ENCODE measurements at regions not wholly inside any gene's neighbourhood (a gene's known extent, or its start where the extent isn't known, plus 50 kb on each side); places are given as distances from the start of the nearest gene placed in this dataset.

DNA sequence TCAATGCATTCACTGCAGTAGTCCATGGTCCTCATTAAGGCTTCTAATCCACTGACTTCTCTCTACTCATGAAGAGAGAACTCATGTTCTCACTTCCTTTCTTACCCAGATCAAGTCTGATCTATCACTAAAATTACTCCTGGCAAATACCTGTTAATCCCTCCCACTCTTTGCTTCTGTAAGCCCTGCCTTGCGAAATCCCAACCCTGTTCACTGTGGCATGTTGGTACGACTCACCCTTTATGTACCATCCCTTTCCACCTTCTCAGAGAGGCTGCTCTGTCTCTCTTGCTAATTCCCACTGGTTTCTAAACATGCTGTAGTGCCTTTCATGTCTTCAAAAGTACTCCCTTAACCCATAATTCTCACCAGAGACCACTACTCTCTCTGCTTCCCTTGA lies 272.2 kb upstream of the ACVR2A start:
- no peaks in the 10 kb centered on the region for H3K36me3 ChIP-seq (ENCODE audit: control insufficient read depth in 3 of 3, insufficient read depth in 3 of 3, low read length in 3 of 3)

DNA sequence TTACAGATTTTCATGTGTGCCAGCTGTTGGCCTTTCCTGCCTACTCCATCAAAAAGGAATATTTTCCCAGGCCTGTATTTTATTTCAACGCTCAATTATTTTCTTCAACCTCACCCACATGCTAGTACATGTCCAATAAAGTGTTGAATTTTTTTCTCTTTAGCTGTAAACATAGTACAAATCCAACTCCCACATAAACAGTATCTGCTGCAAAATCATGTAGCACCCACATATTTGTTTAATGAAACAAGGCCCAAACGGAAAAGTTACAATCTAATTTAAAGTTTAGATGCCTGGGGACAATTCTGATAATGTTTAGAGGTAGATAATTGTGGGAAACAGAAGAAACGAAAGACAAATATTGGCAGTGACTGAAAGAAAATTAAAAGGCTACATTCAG lies 275.4 kb upstream of the ACVR2A start:
- H3K4me1 ChIP-seq (ENCODE audit: control insufficient read depth in 3 of 3, insufficient read depth in 3 of 3, low read length in 3 of 3): no peaks in the 10 kb centered on the region
- H3K9me3 ChIP-seq (ENCODE audit: control insufficient read depth in 3 of 3, low read length in 3 of 3): no peaks in the 10 kb centered on the region
- no peak overlapping the region for H3K4me3 ChIP-seq (ENCODE audit: low read length in 3 of 3)
- no peaks in the 10 kb centered on the region for H3K27me3 ChIP-seq (ENCODE audit: control insufficient read depth in 3 of 3, insufficient read depth in 3 of 3, low read length in 3 of 3)
- no peak overlapping the region for H3K9ac ChIP-seq (ENCODE audit: low read depth in 1 of 3, low read length in 3 of 3)
- no peaks in the 10 kb centered on the region for H3K36me3 ChIP-seq (ENCODE audit: control insufficient read depth in 3 of 3, insufficient read depth in 3 of 3, low read length in 3 of 3)
- no peak overlapping the region for H3K27ac ChIP-seq (ENCODE audit: low read depth, low read length)

More for the DNA sequence above, 272.2 kb upstream of the ACVR2A start:
- H3K27ac ChIP-seq (ENCODE audit: low read depth, low read length): no peak overlapping the region
- H3K4me3 ChIP-seq (ENCODE audit: low read length in 3 of 3): no peak overlapping the region
- H3K9ac ChIP-seq (ENCODE audit: low read depth in 1 of 3, low read length in 3 of 3): no peak overlapping the region
- no peaks in the 10 kb centered on the region for H3K27me3 ChIP-seq (ENCODE audit: control insufficient read depth in 3 of 3, insufficient read depth in 3 of 3, low read length in 3 of 3)
- no peaks in the 10 kb centered on the region for H3K4me1 ChIP-seq (ENCODE audit: control insufficient read depth in 3 of 3, insufficient read depth in 3 of 3, low read length in 3 of 3)
- H3K9me3 ChIP-seq (ENCODE audit: control insufficient read depth in 3 of 3, low read length in 3 of 3): no peaks in the 10 kb centered on the region

DNA sequence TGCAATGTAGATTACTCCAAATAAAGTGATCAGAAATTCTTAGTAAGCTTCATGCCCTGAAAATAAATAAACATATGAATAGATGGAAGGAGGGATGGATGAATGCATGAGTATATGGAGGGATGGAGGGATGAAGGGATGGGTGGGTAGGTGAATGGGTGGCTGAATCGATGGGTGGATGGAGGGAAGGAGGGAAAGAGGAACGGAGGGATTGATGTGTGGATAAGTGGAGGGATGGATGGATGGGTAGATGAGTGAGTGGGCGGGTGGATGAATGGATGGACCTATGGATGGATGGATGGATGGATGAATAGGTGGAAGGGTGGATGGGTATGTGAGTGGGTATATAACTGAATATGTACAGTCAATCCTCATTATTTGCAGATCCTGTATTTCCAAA lies 276.7 kb upstream of the ACVR2A start:
- no peaks in the 10 kb centered on the region for H3K27me3 ChIP-seq (ENCODE audit: control insufficient read depth in 3 of 3, insufficient read depth in 3 of 3, low read length in 3 of 3)
- no peaks in the 10 kb centered on the region for H3K4me1 ChIP-seq (ENCODE audit: control insufficient read depth in 3 of 3, insufficient read depth in 3 of 3, low read length in 3 of 3)
- H3K36me3 ChIP-seq (ENCODE audit: control insufficient read depth in 3 of 3, insufficient read depth in 3 of 3, low read length in 3 of 3): no peaks in the 10 kb centered on the region
- H3K27ac ChIP-seq (ENCODE audit: low read depth, low read length): no peak overlapping the region
- no peak overlapping the region for H3K4me3 ChIP-seq (ENCODE audit: low read length in 3 of 3)
- no peak overlapping the region for H3K9ac ChIP-seq (ENCODE audit: low read depth in 1 of 3, low read length in 3 of 3)
- no peaks in the 10 kb centered on the region for H3K9me3 ChIP-seq (ENCODE audit: control insufficient read depth in 3 of 3, low read length in 3 of 3)

DNA sequence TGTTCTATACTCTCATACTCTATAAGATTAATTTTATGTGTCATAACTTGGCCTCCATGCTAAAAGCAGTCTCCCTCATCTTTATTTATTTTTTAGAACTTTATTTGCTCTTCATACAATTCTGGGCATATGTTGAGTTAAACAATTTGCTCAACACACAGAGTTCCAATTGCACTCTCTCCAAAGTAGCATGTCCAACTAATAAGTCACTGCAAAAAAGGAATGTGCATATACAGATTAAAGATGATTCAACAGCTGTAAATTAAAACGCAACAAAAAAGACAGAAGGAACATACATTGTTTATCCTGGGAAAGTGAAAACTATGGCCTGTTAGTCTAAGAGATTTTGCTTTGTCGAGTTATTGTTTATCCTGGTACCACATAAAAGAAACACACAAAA lies 277.7 kb upstream of the ACVR2A start:
- Histone ChIP-seq H3K9me3 (ENCODE audit: control insufficient read depth in 3 of 3, low read length in 3 of 3) (no peaks in the 10 kb centered on the region), H3K9ac (ENCODE audit: low read depth in 1 of 3, low read length in 3 of 3) (no peak overlapping the region), H3K27ac (ENCODE audit: low read depth, low read length) (no peak overlapping the region), H3K4me1 (ENCODE audit: control insufficient read depth in 3 of 3, insufficient read depth in 3 of 3, low read length in 3 of 3) (no peaks in the 10 kb centered on the region), H3K4me3 (ENCODE audit: low read length in 3 of 3) (no peak overlapping the region), H3K36me3 (ENCODE audit: control insufficient read depth in 3 of 3, insufficient read depth in 3 of 3, low read length in 3 of 3) (no peaks in the 10 kb centered on the region), H3K27me3 (ENCODE audit: control insufficient read depth in 3 of 3, insufficient read depth in 3 of 3, low read length in 3 of 3) (no peaks in the 10 kb centered on the region)

DNA sequence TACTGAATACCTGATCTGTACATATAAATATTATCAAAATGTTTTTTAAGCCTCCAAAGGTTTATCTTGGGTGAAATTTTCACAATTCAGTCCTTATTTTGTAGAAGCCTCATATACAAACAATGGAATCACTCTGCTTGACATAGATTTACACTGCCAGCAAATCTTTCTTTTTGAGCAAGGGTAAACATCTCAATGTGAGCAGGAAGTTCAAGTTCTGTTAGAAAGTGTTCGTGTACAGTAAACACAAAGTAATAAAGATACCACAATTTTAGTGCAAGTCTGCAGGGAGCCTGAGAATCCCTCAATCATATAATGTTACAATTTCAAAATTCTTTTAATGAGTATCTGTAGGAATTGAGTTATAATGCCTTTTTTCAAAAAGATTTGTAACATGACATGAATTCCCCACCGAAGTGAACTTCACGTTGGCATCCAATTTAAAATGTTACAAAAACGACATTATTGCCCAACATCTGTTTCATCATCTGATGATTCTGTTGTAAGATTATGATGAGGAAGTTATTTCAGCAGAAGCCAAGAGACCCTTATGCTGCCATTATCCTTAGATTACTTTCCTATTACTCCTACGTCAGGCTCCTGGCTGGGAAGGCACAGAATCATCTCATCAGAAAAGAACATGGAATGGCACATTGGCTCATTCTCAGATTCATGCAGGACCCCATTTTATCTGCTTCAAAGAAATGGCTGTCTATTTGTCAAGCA lies 283.9 kb upstream of the ACVR2A start:
- Histone ChIP-seq H3K9me3 (ENCODE audit: control insufficient read depth in 3 of 3, low read length in 3 of 3) (no peaks in the 10 kb centered on the region), H3K27ac (ENCODE audit: low read depth, low read length) (no peak overlapping the region), H3K27me3 (ENCODE audit: control insufficient read depth in 3 of 3, insufficient read depth in 3 of 3, low read length in 3 of 3) (no peaks in the 10 kb centered on the region), H3K4me3 (ENCODE audit: low read length in 3 of 3) (no peak overlapping the region), H3K36me3 (ENCODE audit: control insufficient read depth in 3 of 3, insufficient read depth in 3 of 3, low read length in 3 of 3) (no peaks in the 10 kb centered on the region), H3K9ac (ENCODE audit: low read depth in 1 of 3, low read length in 3 of 3) (no peak overlapping the region), H3K4me1 (ENCODE audit: control insufficient read depth in 3 of 3, insufficient read depth in 3 of 3, low read length in 3 of 3) (no peaks in the 10 kb centered on the region)

DNA sequence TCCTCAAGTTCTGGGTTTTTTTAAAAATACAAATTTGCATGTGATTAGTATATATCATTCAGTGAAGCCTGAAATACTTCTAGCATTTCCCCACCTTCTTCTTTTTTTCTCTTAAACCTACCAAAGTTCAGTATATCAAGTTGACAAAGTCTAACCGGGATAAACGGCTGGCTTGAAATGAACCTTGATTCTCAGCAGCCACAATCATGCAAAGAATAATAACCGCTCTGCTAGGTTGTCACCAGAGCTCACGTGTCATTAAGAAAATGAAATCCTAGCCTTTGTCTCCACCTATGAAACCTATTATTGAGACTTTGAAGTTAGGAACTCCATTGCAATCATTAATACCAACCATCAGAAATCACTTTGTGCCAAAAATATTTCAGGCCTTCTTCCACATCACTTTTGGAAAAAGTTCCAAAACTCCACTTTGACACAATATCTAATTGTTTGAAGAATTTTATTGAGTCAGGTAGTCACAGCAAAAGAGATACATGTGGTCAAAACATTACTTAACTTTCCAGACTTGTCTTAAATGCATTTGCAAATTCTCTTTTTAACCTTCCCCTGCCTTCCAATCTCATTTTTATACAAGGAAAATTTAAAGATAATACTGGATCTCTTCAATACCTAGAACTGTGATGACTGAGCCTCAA lies 285.6 kb upstream of the ACVR2A start:
- H3K4me1 ChIP-seq (ENCODE audit: control insufficient read depth in 3 of 3, insufficient read depth in 3 of 3, low read length in 3 of 3): peaks cover 0 to 3% (median 0%) of the 10 kb centered on the region in 3 donors
- no peak overlapping the region for H3K9ac ChIP-seq (ENCODE audit: low read depth in 1 of 3, low read length in 3 of 3)
- no peak overlapping the region for H3K4me3 ChIP-seq (ENCODE audit: low read length in 3 of 3)
- H3K27ac ChIP-seq (ENCODE audit: low read depth, low read length): no peak overlapping the region
- H3K27me3 ChIP-seq (ENCODE audit: control insufficient read depth in 3 of 3, insufficient read depth in 3 of 3, low read length in 3 of 3): no peaks in the 10 kb centered on the region
- H3K36me3 ChIP-seq (ENCODE audit: control insufficient read depth in 3 of 3, insufficient read depth in 3 of 3, low read length in 3 of 3): no peaks in the 10 kb centered on the region
- H3K9me3 ChIP-seq (ENCODE audit: control insufficient read depth in 3 of 3, low read length in 3 of 3): no peaks in the 10 kb centered on the region

DNA sequence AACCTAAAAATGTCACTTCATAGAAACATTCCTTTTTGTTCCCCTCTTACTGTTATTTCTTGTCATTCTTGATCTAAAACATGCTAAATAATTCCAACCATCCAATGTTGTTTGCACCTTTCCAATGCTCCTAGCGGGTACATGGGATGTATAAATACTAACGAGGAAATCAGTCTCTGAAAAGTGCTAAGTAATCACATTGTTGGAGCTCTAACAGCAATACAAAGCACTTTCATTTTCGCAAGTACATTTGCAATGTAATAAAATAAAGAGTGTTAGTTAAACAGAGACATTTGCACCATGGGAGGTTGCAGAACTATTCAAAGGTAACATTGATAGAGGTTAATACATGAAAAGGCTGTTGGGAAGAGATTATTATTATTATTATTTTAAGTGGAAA lies 286.2 kb upstream of the ACVR2A start:
- no peaks in the 10 kb centered on the region for H3K27me3 ChIP-seq (ENCODE audit: control insufficient read depth in 3 of 3, insufficient read depth in 3 of 3, low read length in 3 of 3)
- H3K36me3 ChIP-seq (ENCODE audit: control insufficient read depth in 3 of 3, insufficient read depth in 3 of 3, low read length in 3 of 3): no peaks in the 10 kb centered on the region
- peaks cover 0 to 3% (median 0%) of the 10 kb centered on the region in 3 donors for H3K4me1 ChIP-seq (ENCODE audit: control insufficient read depth in 3 of 3, insufficient read depth in 3 of 3, low read length in 3 of 3)
- H3K9me3 ChIP-seq (ENCODE audit: control insufficient read depth in 3 of 3, low read length in 3 of 3): no peaks in the 10 kb centered on the region
- no peak overlapping the region for H3K4me3 ChIP-seq (ENCODE audit: low read length in 3 of 3)
- no peak overlapping the region for H3K9ac ChIP-seq (ENCODE audit: low read depth in 1 of 3, low read length in 3 of 3)
- H3K27ac ChIP-seq (ENCODE audit: low read depth, low read length): no peak overlapping the region

DNA sequence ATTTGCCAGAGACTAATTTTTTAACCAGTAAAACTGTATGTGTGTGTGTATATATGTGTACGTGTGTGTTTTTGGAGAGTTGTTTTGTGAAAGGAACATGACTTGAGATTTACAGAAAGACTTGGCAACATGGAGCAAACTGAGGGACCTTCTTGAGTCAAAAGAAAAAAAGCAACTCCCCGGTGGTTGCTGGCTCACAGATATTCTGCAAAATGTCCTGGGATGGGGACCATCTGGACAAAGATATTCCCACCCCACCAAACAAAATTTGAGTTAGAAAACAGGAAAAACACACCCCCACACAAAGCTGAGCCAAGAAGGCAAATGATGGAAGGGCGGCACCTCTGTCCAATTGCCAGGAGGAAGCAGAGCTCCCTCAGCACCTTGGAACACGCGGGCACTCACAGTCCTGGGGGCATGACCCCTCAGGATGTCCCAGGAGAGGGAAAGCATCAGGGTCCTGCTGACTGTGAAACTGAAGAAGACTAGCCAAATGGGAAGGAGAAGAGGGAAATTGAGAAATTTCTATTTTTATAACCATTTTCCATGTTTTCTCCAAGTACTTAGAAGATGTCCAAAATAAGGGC lies 290.2 kb upstream of the ACVR2A start:
- H3K36me3 ChIP-seq (ENCODE audit: control insufficient read depth in 3 of 3, insufficient read depth in 3 of 3, low read length in 3 of 3): no peaks in the 10 kb centered on the region
- no peaks in the 10 kb centered on the region for H3K27me3 ChIP-seq (ENCODE audit: control insufficient read depth in 3 of 3, insufficient read depth in 3 of 3, low read length in 3 of 3)
- no peak overlapping the region for H3K4me3 ChIP-seq (ENCODE audit: low read length in 3 of 3)
- no peaks in the 10 kb centered on the region for H3K9me3 ChIP-seq (ENCODE audit: control insufficient read depth in 3 of 3, low read length in 3 of 3)
- no peak overlapping the region for H3K9ac ChIP-seq (ENCODE audit: low read depth in 1 of 3, low read length in 3 of 3)
- peaks cover 0 to 3% (median 0%) of the 10 kb centered on the region in 3 donors for H3K4me1 ChIP-seq (ENCODE audit: control insufficient read depth in 3 of 3, insufficient read depth in 3 of 3, low read length in 3 of 3)
- H3K27ac ChIP-seq (ENCODE audit: low read depth, low read length): peak overlapping the region; percentile 1

DNA sequence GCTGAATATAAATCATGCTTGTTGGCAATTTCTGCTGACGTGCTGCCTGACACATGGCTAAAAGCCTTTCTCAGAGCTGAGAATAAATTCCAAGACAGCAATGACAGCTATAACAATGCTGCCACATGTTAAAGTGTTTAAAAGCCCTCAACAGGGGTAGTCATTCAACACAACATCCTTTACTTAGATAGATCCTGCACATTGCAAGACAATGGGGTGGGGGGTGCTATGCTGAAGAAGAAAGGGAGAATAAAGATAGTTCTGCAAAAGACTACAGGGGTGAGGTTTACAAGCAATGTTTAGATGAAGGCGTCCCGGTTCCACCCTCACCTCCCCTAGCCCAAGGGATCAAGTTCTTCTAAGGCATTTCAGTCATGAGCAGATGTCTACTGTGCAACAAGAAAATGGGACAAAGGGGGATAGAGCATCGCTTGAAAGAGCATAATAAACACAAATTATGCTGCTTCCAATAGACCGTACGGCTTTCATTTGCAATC lies 291.0 kb upstream of the ACVR2A start:
- Histone ChIP-seq H3K36me3 (ENCODE audit: control insufficient read depth in 3 of 3, insufficient read depth in 3 of 3, low read length in 3 of 3) (no peaks in the 10 kb centered on the region), H3K4me1 (ENCODE audit: control insufficient read depth in 3 of 3, insufficient read depth in 3 of 3, low read length in 3 of 3) (peaks cover 0 to 3% (median 0%) of the 10 kb centered on the region in 3 donors), H3K9me3 (ENCODE audit: control insufficient read depth in 3 of 3, low read length in 3 of 3) (no peaks in the 10 kb centered on the region), H3K27ac (ENCODE audit: low read depth, low read length) (peak overlapping the region; percentile 1), H3K9ac (ENCODE audit: low read depth in 1 of 3, low read length in 3 of 3) (peak overlapping the region in 1 of 3 donors; percentile 26), H3K4me3 (ENCODE audit: low read length in 3 of 3) (no peak overlapping the region), H3K27me3 (ENCODE audit: control insufficient read depth in 3 of 3, insufficient read depth in 3 of 3, low read length in 3 of 3) (no peaks in the 10 kb centered on the region)

Measured in skeletal muscle tissue (tissue), 3 donors.